RCC 7860 (cell line): ENCODE measurements at regions not wholly inside any gene's neighbourhood (a gene's known extent, or its start where the extent isn't known, plus 50 kb on each side); places are given as distances from the start of the nearest gene placed in this dataset.

ENCODE experiments used
- DNase-seq: peaks from one replicate; pipeline ENCODE4 v3.0.0-alpha.2; 2015; ENCODE audit warnings: low spot score
- FAIRE-seq: peaks from 2 replicates; lab custom pipeline; 2012; peaks lifted over from hg19 to GRCh38; lab: Jason Lieb, UNC

- DNase-seq (no peak), FAIRE-seq (no peak)
Measured at GRCh38 chr10:132484922-132485321, 52.7 kb upstream of the INPP5A start.

GRCh38 chr10:132485391-132485790 is 52.2 kb upstream of the INPP5A start:
- FAIRE-seq, result no peak

GRCh38 chr10:132486539-132487121 is 51.0 kb upstream of the INPP5A start:
- FAIRE-seq (no peak), DNase-seq (no peak)

More at GRCh38 chr10:132485391-132485790, 52.2 kb upstream of the INPP5A start:
- DNase-seq, result no peak

GRCh38 chr10:132487241-132488135 is 50.1 kb upstream of the INPP5A start:
- FAIRE-seq (no peak), DNase-seq (no peak)
